Left renal cortex interstitium (tissue), 4 donors: ENCODE measurements at regions not wholly inside any gene's neighbourhood (a gene's known extent, or its start where the extent isn't known, plus 50 kb on each side); places are given as distances from the start of the nearest gene placed in this dataset.

ENCODE experiments used
- DNase-seq, 4 donors: peaks; one replicate each; pipeline ENCODE4 v3.0.0-alpha.2; 2013; ENCODE audit warnings: low read depth in 4 of 4, low spot score in 2 of 4, missing footprints in 1 of 4

- DNase-seq, result no peak
Measured at GRCh38 chr1:56197946-56198345, 381.4 kb downstream of the PLPP3 start.

- DNase-seq, result no peak
Measured at GRCh38 chr1:56196839-56197238, 382.5 kb downstream of the PLPP3 start.

- DNase-seq, result no peak
Measured at GRCh38 chr1:56194701-56195300, 384.6 kb downstream of the PLPP3 start.

GRCh38 chr1:56193656-56194055 lies 385.7 kb downstream of the PLPP3 start:
- DNase-seq, result no peak

- no peak for DNase-seq
Measured at GRCh38 chr1:56191369-56191768, 388.0 kb downstream of the PLPP3 start.

GRCh38 chr1:56190806-56191365 lies 388.5 kb downstream of the PLPP3 start:
- no peak for DNase-seq

- DNase-seq, result no peak
Measured at GRCh38 chr1:56189946-56190805, 389.2 kb downstream of the PLPP3 start.

- no peak for DNase-seq
Measured at GRCh38 chr1:56189454-56189853, 389.9 kb downstream of the PLPP3 start.

GRCh38 chr1:56188855-56189254 lies 390.5 kb downstream of the PLPP3 start:
- no peak for DNase-seq

- DNase-seq, result no peak
Measured at GRCh38 chr1:56188221-56188620, 391.1 kb downstream of the PLPP3 start.

GRCh38 chr1:56187405-56187804 lies 392.0 kb downstream of the PLPP3 start:
- no peak for DNase-seq

- DNase-seq, result no peak
Measured at GRCh38 chr1:56185493-56185892, 393.9 kb downstream of the PLPP3 start.

GRCh38 chr1:56183151-56183550 lies 396.2 kb downstream of the PLPP3 start:
- DNase-seq, result no peak

GRCh38 chr1:56180520-56181190 lies 398.7 kb downstream of the PLPP3 start:
- DNase-seq, result no peak

GRCh38 chr1:56179543-56179942 lies 399.8 kb downstream of the PLPP3 start:
- DNase-seq, result no peak

GRCh38 chr1:56175211-56175610 lies 404.2 kb downstream of the PLPP3 start:
- DNase-seq, result no peak

GRCh38 chr1:56174176-56174885 lies 405.0 kb downstream of the PLPP3 start:
- no peak for DNase-seq

GRCh38 chr1:56173736-56174135 lies 405.6 kb downstream of the PLPP3 start:
- no peak for DNase-seq

GRCh38 chr1:56171670-56172069 lies 407.7 kb downstream of the PLPP3 start:
- no peak for DNase-seq

- no peak for DNase-seq
Measured at GRCh38 chr1:56170784-56171320, 408.5 kb downstream of the PLPP3 start.
